ENCODE measurements at regions not wholly inside any gene's neighbourhood (a gene's known extent, or its start where the extent isn't known, plus 50 kb on each side); places are given as distances from the start of the nearest gene placed in this dataset.

DNA sequence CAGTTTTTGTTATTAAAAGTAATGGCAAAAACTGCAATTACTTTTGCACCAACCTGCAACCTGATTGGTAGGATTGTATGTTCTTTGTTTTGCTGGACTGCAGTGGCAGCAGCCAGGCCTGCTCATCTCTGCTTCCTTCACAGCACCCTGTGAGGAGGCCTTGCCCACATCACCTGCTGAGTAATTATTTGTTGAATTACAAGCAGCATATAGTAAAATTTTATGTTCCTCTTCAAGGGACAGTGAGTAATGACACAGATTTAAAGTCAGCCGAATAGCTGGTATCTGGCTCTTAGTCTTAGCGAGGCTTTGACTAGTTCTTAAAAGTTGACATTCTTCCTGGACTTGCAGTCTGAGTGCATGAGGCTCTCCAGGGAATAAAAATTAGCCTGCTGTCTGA is 435.1 kb downstream of the PRDM2 start:
- WGBS (ENCODE audit: insufficient coverage), result 91% methylated on average over 2 of the region's 2 CpGs

DNA sequence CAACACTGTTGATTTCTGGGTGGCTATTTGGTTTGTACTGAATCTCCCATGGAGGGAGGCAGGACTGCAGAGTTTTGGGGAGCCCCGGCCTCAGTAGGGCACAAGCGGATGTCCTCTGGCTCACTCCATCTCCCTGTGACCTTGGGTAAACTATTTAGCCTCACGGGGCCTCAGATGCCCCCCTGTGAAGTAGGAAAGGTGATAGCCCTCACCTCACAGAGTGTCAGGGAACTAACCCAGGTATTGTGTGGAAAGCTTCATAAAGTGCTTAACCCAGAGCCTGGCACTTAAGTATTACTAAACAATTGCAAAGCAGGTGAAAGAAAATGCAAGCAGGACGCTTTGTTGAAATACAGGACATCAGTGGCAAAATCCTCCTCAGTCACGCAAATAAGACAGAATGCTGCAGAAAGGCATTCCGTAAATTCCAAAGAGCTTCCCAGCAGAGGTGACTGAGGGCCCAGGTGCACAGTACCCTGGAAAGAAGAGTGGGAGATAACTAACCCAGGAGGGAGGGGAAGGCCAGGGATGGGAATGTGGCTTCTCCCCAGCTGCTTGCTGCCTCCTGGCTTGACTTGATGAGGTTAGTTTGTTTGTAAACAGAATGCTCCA is 436.3 kb downstream of the PRDM2 start:
- no peak overlapping the region for H3K27ac Mint-ChIP-seq
- TF ChIP-seq, protein P1, sequence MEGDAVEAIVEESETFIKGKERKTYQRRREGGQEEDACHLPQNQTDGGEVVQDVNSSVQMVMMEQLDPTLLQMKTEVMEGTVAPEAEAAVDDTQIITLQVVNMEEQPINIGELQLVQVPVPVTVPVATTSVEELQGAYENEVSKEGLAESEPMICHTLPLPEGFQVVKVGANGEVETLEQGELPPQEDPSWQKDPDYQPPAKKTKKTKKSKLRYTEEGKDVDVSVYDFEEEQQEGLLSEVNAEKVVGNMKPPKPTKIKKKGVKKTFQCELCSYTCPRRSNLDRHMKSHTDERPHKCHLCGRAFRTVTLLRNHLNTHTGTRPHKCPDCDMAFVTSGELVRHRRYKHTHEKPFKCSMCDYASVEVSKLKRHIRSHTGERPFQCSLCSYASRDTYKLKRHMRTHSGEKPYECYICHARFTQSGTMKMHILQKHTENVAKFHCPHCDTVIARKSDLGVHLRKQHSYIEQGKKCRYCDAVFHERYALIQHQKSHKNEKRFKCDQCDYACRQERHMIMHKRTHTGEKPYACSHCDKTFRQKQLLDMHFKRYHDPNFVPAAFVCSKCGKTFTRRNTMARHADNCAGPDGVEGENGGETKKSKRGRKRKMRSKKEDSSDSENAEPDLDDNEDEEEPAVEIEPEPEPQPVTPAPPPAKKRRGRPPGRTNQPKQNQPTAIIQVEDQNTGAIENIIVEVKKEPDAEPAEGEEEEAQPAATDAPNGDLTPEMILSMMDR (IDR thresholded peaks at IDR 0.05), result no peak
- TF ChIP-seq EZH2 (IDR thresholded peaks at IDR 0.05; ENCODE audit: borderline replicate concordance, insufficient read depth, low read depth, low read length, poor library complexity, severe bottlenecking), result no peak

More for the DNA sequence above, 435.1 kb downstream of the PRDM2 start:
- H3K27me3 Mint-ChIP-seq, result peaks cover 16% of the 10 kb centered on the region
- ChIA-PET CTCF (interaction anchor here (0.5 kb wide), 1 partner anchor 168 kb away, joined by 3 read pairs; no protein-coding TSS in a partner anchor), POLR2A (no interaction called here)
- ATAC-seq (ENCODE audit: low read depth) (no peak), DNase-seq (no peak)
- Histone ChIP-seq H3K4me3 (ENCODE audit: control extremely low read depth in 1 of 5, extremely low read depth in 1 of 5, insufficient read depth in 1 of 5, low read depth in 2 of 5, low read length in 4 of 5) (no peak overlapping the region), H2AFZ (ENCODE audit: insufficient read depth, low read depth, low read length, poor library complexity, severe bottlenecking) (no peak overlapping the region), H3K4me1 (ENCODE audit: control insufficient read depth in 2 of 2, insufficient read depth in 2 of 2, low read length in 2 of 2) (no peaks in the 10 kb centered on the region), H3K79me2 (ENCODE audit: control insufficient read depth, insufficient read depth, low read length) (no peaks in the 10 kb centered on the region), H4K20me1 (ENCODE audit: control insufficient read depth, insufficient read depth, low read length, poor library complexity, severe bottlenecking) (no peaks in the 10 kb centered on the region), H3K4me2 (replicated peaks; ENCODE audit: low read depth, low read length, poor library complexity, severe bottlenecking) (no peak overlapping the region), H3K36me3 (replicated peaks in 1 of 2; ENCODE audit: control extremely low read depth in 1 of 2, control insufficient read depth in 1 of 2, extremely low read depth in 1 of 2, insufficient read depth in 2 of 2, low read length in 1 of 2) (no peaks in the 10 kb centered on the region), H3K9me3 (ENCODE audit: control extremely low read depth in 1 of 3, control insufficient read depth in 2 of 3, insufficient read depth in 1 of 3, low read length in 2 of 3) (no peaks in the 10 kb centered on the region), H3K27me3 (replicated peaks in 1 of 4; ENCODE audit: control extremely low read depth in 1 of 4, control insufficient read depth in 3 of 4, insufficient read depth in 4 of 4, low read length in 3 of 4) (peaks cover 0 to 2% (median 0%) of the 10 kb centered on the region in 4 experiments), H3K9ac (ENCODE audit: low read length) (no peak overlapping the region), H3K27ac (ENCODE audit: low read length in 2 of 2) (no peak overlapping the region)
- no peak overlapping the region for H3K27ac Mint-ChIP-seq
- H3K4me3 Mint-ChIP-seq, result no peak overlapping the region
- H3K9me3 Mint-ChIP-seq (ENCODE audit: insufficient read depth), result no peaks in the 10 kb centered on the region
- TF ChIP-seq, protein P1 (IDR thresholded peaks at IDR 0.05), result no peak
- TF ChIP-seq EZH2 (IDR thresholded peaks at IDR 0.05; ENCODE audit: borderline replicate concordance, insufficient read depth, low read depth, low read length, poor library complexity, severe bottlenecking), result no peak
- intact Hi-C loops (cut with micrococcal nuclease), result no loop called here
- H3K4me1 Mint-ChIP-seq, result no peaks in the 10 kb centered on the region

More for the DNA sequence above, 436.3 kb downstream of the PRDM2 start:
- no peaks in the 10 kb centered on the region for H3K36me3 ChIP-seq (replicated peaks in 1 of 2; ENCODE audit: control extremely low read depth in 1 of 2, control insufficient read depth in 1 of 2, extremely low read depth in 1 of 2, insufficient read depth in 2 of 2, low read length in 1 of 2)
- ATAC-seq (ENCODE audit: low read depth) (no peak), DNase-seq (no peak)
- H2AFZ ChIP-seq (ENCODE audit: insufficient read depth, low read depth, low read length, poor library complexity, severe bottlenecking), result no peak overlapping the region
- no peaks in the 10 kb centered on the region for H3K9me3 ChIP-seq (ENCODE audit: control extremely low read depth in 1 of 3, control insufficient read depth in 2 of 3, insufficient read depth in 1 of 3, low read length in 2 of 3)
- POLR2A ChIA-PET, result no interaction called here
- no peaks in the 10 kb centered on the region for H4K20me1 ChIP-seq (ENCODE audit: control insufficient read depth, insufficient read depth, low read length, poor library complexity, severe bottlenecking)
- H3K79me2 ChIP-seq (ENCODE audit: control insufficient read depth, insufficient read depth, low read length), result no peaks in the 10 kb centered on the region
- intact Hi-C loops (cut with micrococcal nuclease), result no loop called here
- H3K4me3 ChIP-seq (ENCODE audit: control extremely low read depth in 1 of 5, extremely low read depth in 1 of 5, insufficient read depth in 1 of 5, low read depth in 2 of 5, low read length in 4 of 5), result no peak overlapping the region
- no peaks in the 10 kb centered on the region for H3K4me1 ChIP-seq (ENCODE audit: control insufficient read depth in 2 of 2, insufficient read depth in 2 of 2, low read length in 2 of 2)
- CTCF ChIA-PET, result no interaction called here
- H3K9me3 Mint-ChIP-seq (ENCODE audit: insufficient read depth), result no peaks in the 10 kb centered on the region
- peaks cover 15% of the 10 kb centered on the region for H3K27me3 Mint-ChIP-seq
- no peak overlapping the region for H3K27ac ChIP-seq (ENCODE audit: low read length in 2 of 2)
- no peak overlapping the region for H3K9ac ChIP-seq (ENCODE audit: low read length)
- no peaks in the 10 kb centered on the region for H3K4me1 Mint-ChIP-seq
- no peak overlapping the region for H3K4me2 ChIP-seq (replicated peaks; ENCODE audit: low read depth, low read length, poor library complexity, severe bottlenecking)
- peaks cover 0 to 2% (median 0%) of the 10 kb centered on the region in 4 experiments for H3K27me3 ChIP-seq (replicated peaks in 1 of 4; ENCODE audit: control extremely low read depth in 1 of 4, control insufficient read depth in 3 of 4, insufficient read depth in 4 of 4, low read length in 3 of 4)
- WGBS (ENCODE audit: insufficient coverage), result 86% methylated on average over 1 of the region's 6 CpGs
- no peak overlapping the region for H3K4me3 Mint-ChIP-seq

All from B cell (primary cell).